ENCODE measurements at regions not wholly inside any gene's neighbourhood (a gene's known extent, or its start where the extent isn't known, plus 50 kb on each side); places are given as distances from the start of the nearest gene placed in this dataset.
"Not testable (repeated sequence)": the region's sequence is repeated elsewhere in the genome, so short reads cannot be mapped to it uniquely, and the experiment has no call there.

- peak; percentile 36 for DNase-seq (ENCODE audit: low spot score)
These were observed 256.5 kb upstream of the NECTIN3 start for GRCh38 chr3:110815008-110815583.

- no peak for DNase-seq (ENCODE audit: low spot score)
These were observed 255.6 kb upstream of the NECTIN3 start for GRCh38 chr3:110816008-110816407.

GRCh38 chr3:110821586-110821985 is 250.0 kb upstream of the NECTIN3 start:
- no peak for DNase-seq (ENCODE audit: low spot score)

GRCh38 chr3:110822971-110823370 is 248.6 kb upstream of the NECTIN3 start:
- DNase-seq (ENCODE audit: low spot score): no peak

GRCh38 chr3:110846971-110847370 is 224.6 kb upstream of the NECTIN3 start:
- no peak for DNase-seq (ENCODE audit: low spot score)

- DNase-seq (ENCODE audit: low spot score): no peak
These were observed 222.6 kb upstream of the NECTIN3 start for GRCh38 chr3:110849064-110849463.

GRCh38 chr3:110851736-110852135 is 219.9 kb upstream of the NECTIN3 start:
- no peak for DNase-seq (ENCODE audit: low spot score)

GRCh38 chr3:110855207-110855606 is 216.4 kb upstream of the NECTIN3 start:
- no peak for DNase-seq (ENCODE audit: low spot score)

- DNase-seq (ENCODE audit: low spot score): no peak
These were observed 214.7 kb upstream of the NECTIN3 start for GRCh38 chr3:110856916-110857315.

GRCh38 chr3:110858549-110858948 is 213.1 kb upstream of the NECTIN3 start:
- no peak for DNase-seq (ENCODE audit: low spot score)

GRCh38 chr3:110859336-110859735 is 212.3 kb upstream of the NECTIN3 start:
- no peak for DNase-seq (ENCODE audit: low spot score)

GRCh38 chr3:110859993-110860392 is 211.6 kb upstream of the NECTIN3 start:
- no peak for DNase-seq (ENCODE audit: low spot score)

GRCh38 chr3:110865934-110866333 is 205.7 kb upstream of the NECTIN3 start:
- no peak for DNase-seq (ENCODE audit: low spot score)

GRCh38 chr3:110868106-110868505 is 203.5 kb upstream of the NECTIN3 start:
- DNase-seq (ENCODE audit: low spot score): no peak

GRCh38 chr3:110869736-110870135 is 201.9 kb upstream of the NECTIN3 start:
- DNase-seq (ENCODE audit: low spot score): no peak

- DNase-seq (ENCODE audit: low spot score): no peak
These were observed 199.7 kb upstream of the NECTIN3 start for GRCh38 chr3:110871869-110872268.

GRCh38 chr3:110878692-110879091 is 192.9 kb upstream of the NECTIN3 start:
- DNase-seq (ENCODE audit: low spot score): no peak

- peak; percentile 36 for DNase-seq (ENCODE audit: low spot score)
These were observed 190.5 kb upstream of the NECTIN3 start for GRCh38 chr3:110881069-110881468.

- DNase-seq (ENCODE audit: low spot score): no peak
These were observed 185.3 kb upstream of the NECTIN3 start for GRCh38 chr3:110886222-110886893.

- DNase-seq (ENCODE audit: low spot score): no peak
These were observed 184.4 kb upstream of the NECTIN3 start for GRCh38 chr3:110887176-110887575.

- DNase-seq (ENCODE audit: low spot score): not testable (repeated sequence)
These were observed 182.8 kb upstream of the NECTIN3 start for GRCh38 chr3:110888625-110889375.

GRCh38 chr3:110889376-110889699 is 182.3 kb upstream of the NECTIN3 start:
- not testable (repeated sequence) for DNase-seq (ENCODE audit: low spot score)

GRCh38 chr3:110894574-110894973 is 177.0 kb upstream of the NECTIN3 start:
- no peak for DNase-seq (ENCODE audit: low spot score)
